Rectal smooth muscle tissue (tissue), 1 donor: ENCODE measurements at regions not wholly inside any gene's neighbourhood (a gene's known extent, or its start where the extent isn't known, plus 50 kb on each side); places are given as distances from the start of the nearest gene placed in this dataset.

ENCODE experiments used
- H3K27ac ChIP-seq: one replicate; pipeline ENCODE4 v1.7.0; 2013; ENCODE audit warnings: low read depth, low read length, inconsistent platforms
- H3K27me3 ChIP-seq: one replicate; pipeline ENCODE4 v1.7.0; 2013; ENCODE audit warnings: low read length; ENCODE audit not compliant: control insufficient read depth, insufficient read depth
- H3K36me3 ChIP-seq: one replicate; pipeline ENCODE4 v1.7.0; 2013; ENCODE audit warnings: low read length; ENCODE audit not compliant: control insufficient read depth, insufficient read depth
- H3K4me1 ChIP-seq: one replicate; pipeline ENCODE4 v1.7.0; 2013; ENCODE audit warnings: low read length; ENCODE audit not compliant: control insufficient read depth, insufficient read depth
- H3K4me3 ChIP-seq: one replicate; pipeline ENCODE4 v1.7.0; 2013; ENCODE audit warnings: low read length
- H3K9ac ChIP-seq: one replicate; pipeline ENCODE4 v1.7.0; 2013; ENCODE audit warnings: low read length

DNA sequence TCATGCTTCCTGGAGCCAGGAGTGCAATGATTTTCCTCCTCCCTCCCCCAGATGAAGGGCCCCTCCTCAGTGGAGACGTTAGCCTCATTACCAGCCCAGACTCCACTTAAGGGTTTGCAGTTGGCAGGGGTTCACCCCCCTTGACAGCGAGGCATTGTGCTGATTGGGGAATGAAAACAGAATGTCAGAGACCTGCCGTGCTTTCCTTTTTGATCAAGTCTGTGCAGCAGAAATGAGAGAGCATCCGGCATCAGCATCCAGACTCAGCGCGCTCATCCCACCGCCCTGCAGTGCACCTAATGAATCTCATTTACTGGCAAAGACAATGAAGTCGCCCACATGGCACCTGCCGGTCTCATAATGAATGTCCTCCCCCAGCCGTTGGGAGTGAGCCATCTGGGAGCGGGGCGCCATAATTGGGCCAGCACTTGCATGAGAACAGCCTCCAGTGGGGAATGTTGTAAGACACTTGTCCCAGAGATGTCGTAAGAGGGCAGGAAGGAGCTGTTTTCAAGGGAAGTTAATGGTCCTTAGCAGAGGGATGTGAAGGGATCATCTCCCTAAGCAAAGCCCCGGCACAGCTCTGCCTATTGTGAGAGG is 98.3 kb upstream of the UQCRFS1 start:
- no peaks in the 10 kb centered on the region for H3K36me3 ChIP-seq
- no peaks in the 10 kb centered on the region for H3K4me1 ChIP-seq
- H3K27ac ChIP-seq = no peak overlapping the region
- H3K9ac ChIP-seq = no peak overlapping the region
- H3K4me3 ChIP-seq = no peak overlapping the region
- H3K27me3 ChIP-seq = no peaks in the 10 kb centered on the region

DNA sequence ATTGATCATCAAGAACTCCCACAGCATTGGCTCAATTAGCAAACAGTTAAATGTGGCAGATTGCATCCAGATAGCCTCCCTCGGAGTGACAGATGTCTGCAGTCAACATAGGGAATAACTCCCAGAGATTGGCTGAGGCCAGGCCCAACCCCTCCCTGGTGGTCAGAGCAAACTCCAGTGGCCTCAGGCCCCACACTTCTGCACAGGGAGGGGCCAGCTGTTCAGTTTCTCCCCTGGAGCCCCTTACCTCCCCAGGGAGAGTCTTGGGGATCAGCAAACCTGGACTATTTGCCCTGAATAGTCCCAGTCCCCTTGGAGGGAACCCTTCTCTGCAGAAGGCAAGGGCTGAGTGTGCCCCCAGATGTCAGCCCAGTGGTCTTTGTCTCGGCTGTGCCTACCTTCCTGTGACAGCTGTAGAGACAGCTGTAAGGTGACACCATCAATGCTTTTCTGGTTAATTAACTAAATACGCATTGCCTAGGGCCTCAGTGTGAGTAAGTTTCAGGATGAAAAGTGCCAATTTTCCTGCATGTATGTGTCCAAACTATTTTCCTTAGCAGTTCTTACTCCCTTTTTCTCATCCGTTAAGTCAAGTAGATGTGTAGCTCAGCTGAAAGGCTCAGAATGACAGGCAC is 102.7 kb upstream of the UQCRFS1 start:
- H3K4me1 ChIP-seq = no peaks in the 10 kb centered on the region
- no peak overlapping the region for H3K27ac ChIP-seq
- H3K36me3 ChIP-seq = no peaks in the 10 kb centered on the region
- H3K27me3 ChIP-seq = no peaks in the 10 kb centered on the region
- H3K4me3 ChIP-seq = no peak overlapping the region
- no peak overlapping the region for H3K9ac ChIP-seq

DNA sequence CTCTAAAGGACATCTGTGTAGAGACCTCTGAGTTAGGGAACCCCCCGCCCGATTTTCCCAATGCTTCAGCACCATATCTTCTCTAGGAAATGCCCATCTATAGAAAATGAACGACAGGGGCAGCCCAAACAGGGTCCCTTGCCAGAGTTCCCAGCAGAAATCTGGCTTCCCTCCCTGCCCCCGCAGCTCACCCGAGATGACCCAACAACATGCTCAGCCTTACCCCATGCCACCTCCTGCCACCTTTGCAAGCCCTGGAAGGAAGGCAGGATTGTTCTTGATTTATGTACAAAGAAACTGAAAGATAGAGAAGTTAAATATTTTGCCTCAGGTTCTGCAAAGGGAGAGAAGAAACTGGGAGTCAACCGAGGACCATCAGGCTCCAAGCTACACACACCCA is 105.6 kb upstream of the UQCRFS1 start:
- no peak overlapping the region for H3K27ac ChIP-seq
- H3K4me3 ChIP-seq = no peak overlapping the region
- no peaks in the 10 kb centered on the region for H3K27me3 ChIP-seq
- no peaks in the 10 kb centered on the region for H3K4me1 ChIP-seq
- no peaks in the 10 kb centered on the region for H3K36me3 ChIP-seq
- no peak overlapping the region for H3K9ac ChIP-seq

DNA sequence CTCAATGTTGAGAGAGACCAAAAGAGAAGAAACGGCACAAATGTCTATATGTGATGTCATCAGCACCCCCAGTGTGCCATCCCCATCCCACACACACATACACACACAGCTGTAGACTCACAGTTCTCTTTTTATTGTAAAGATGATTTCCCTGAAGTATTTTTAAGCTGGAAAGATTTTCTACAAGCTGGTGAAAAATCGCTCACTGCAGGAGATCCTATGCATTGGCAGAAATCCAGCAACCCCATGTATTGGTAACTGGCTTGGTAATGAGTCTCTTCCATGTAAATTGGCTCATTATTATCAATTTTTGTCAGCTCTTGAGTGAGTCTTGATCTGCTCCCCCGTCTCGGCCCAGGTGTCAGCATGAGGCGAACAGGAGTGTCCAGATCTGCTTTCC is 107.1 kb upstream of the UQCRFS1 start:
- Histone ChIP-seq H3K9ac (no peak overlapping the region), H3K36me3 (no peaks in the 10 kb centered on the region), H3K27ac (no peak overlapping the region), H3K4me1 (no peaks in the 10 kb centered on the region), H3K4me3 (no peak overlapping the region), H3K27me3 (no peaks in the 10 kb centered on the region)

DNA sequence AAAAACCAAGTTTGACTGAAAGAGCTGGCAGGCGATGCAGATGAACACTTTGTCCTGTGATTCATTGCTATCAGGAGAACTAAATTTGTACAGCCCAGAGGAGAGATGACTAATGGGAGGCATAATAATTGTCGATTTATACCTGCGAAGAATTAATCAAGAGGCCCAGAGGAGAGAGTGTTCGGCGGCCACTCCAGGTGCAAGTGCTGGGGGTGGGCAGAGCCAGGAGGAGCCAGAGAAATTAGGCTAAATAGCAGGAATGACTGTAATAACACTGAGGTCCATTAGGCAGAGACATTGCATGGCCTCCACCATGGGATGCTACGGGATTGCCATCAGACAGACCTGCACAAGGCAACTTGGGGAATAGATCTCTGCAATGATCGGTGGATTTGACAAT is 107.7 kb upstream of the UQCRFS1 start:
- Histone ChIP-seq H3K27ac (no peak overlapping the region), H3K9ac (no peak overlapping the region), H3K27me3 (no peaks in the 10 kb centered on the region), H3K36me3 (no peaks in the 10 kb centered on the region), H3K4me3 (no peak overlapping the region), H3K4me1 (no peaks in the 10 kb centered on the region)

DNA sequence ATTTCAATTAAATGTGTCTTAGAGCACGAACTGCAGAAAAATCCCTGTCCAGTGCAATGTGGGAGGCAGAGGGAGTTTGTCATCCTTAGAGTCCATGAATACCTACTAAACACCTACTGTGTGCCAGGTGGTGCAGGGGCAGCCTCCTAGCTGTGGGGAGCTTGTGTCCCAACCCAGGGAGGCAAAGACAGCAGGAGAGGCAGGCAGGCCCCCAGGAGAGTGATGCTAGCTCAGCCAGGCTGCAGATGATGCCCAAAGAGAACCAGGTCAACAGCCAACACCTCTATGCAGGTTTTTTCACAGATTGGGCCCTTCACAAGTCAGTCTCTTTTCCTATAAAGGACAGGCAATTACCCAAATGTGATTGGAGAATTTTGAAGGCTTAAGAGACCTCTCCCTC is 108.2 kb upstream of the UQCRFS1 start:
- H3K4me1 ChIP-seq = no peaks in the 10 kb centered on the region
- no peaks in the 10 kb centered on the region for H3K36me3 ChIP-seq
- no peaks in the 10 kb centered on the region for H3K27me3 ChIP-seq
- H3K27ac ChIP-seq = no peak overlapping the region
- H3K9ac ChIP-seq = no peak overlapping the region
- no peak overlapping the region for H3K4me3 ChIP-seq

DNA sequence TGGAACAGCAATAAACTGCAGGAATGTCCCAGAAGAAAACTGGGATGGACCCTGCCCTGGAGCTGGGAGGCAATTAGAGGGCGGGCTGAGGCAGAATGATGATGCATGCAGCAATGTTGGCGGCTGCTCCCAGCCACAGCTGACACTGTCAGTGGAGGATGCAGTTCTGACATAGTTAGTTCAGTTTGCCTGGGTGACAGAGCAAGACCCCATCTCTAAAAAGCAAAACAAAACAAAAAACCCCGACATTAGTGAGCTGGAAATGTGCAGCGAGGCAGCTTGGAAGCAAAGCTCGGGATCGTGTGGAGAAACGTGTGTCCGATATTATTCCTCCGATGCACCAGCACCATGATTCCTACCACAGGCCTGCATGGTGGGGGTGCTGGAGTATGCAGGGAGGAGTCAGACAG is 110.1 kb upstream of the UQCRFS1 start:
- no peak overlapping the region for H3K27ac ChIP-seq
- H3K27me3 ChIP-seq = no peaks in the 10 kb centered on the region
- H3K9ac ChIP-seq = no peak overlapping the region
- H3K36me3 ChIP-seq = no peaks in the 10 kb centered on the region
- H3K4me1 ChIP-seq = no peaks in the 10 kb centered on the region
- H3K4me3 ChIP-seq = no peak overlapping the region

DNA sequence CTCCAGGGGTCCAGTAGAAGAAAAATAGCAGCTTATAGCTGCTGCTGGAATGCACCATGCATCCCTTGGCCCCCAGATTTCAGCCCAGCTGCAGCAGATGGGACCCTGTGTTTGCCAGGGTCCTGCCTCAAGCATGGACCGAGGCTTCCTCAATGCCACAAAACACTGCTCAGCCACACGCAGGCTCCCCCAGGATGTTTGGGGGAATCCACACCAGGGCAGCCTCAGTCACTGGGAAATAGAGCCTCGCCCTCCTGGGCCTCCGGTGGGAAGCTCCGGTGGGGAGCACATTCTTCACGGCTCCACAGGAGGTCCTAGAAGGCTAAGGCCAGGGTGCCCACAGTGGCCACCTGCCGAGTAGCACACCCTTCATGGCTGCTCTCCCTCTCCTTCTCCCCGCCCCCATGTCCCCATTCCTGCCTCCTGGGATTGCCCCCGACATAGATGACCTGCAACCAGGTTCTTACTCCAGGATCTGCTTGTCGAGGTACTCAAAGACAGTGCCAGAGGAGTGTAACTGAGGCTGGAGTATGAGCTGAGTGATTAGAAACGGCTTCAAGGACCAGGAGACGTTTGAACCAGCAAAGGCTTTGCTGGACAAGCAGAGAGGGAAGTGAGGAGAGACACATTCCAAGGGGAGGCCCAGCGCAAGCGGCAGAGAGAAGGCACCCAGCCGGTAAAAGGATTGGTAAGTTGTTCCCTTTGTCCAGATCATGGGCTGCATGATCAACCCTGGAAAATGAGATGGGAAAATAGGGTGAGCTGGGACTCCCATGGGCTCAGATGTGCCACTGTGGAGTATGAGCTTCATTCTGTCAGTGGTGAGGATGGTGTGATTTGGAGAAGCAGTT is 110.7 kb upstream of the UQCRFS1 start:
- Histone ChIP-seq H3K27ac (no peak overlapping the region), H3K27me3 (no peaks in the 10 kb centered on the region), H3K4me3 (no peak overlapping the region), H3K9ac (no peak overlapping the region), H3K4me1 (no peaks in the 10 kb centered on the region), H3K36me3 (no peaks in the 10 kb centered on the region)

DNA sequence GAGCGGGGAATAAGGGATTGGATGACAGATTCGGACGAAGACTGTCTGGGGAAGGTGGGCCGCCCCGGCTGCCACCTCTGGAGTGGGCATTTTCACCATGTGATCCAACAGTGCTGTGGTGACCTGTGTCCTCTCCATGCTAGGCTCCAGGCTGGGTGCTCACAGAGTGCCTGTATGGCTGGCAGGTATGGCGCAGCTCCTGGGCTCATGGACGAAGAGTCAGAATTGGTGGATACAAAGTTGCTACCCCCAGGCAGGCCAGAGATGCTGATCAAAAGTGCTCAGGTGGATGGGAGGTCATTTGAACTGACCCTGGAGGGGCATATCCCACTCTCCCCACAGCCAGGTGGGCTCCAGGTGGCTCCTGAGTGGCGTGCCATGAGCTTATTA is 111.3 kb upstream of the UQCRFS1 start:
- H3K9ac ChIP-seq = no peak overlapping the region
- H3K27me3 ChIP-seq = no peaks in the 10 kb centered on the region
- no peak overlapping the region for H3K4me3 ChIP-seq
- no peaks in the 10 kb centered on the region for H3K36me3 ChIP-seq
- H3K4me1 ChIP-seq = no peaks in the 10 kb centered on the region
- H3K27ac ChIP-seq = no peak overlapping the region

DNA sequence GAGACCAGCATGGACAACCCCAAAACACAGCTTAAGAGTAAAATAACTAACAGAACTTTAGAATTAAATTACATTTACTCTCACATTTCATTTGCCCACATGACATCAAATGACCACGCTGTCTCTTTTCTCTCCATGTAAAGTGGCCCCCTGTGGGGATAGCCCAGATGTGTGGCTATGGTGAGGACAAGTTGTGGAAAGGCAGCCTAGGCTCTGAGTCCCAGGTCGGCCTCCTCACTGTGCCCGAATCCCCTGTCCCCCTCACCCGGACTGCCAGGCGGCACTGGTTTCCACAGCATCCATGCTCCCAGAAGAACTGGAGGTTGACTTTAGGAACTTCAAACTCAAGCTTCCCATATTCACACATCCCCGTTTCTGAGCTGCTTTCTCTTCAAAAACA is 111.8 kb upstream of the UQCRFS1 start:
- no peak overlapping the region for H3K9ac ChIP-seq
- H3K36me3 ChIP-seq = no peaks in the 10 kb centered on the region
- no peaks in the 10 kb centered on the region for H3K27me3 ChIP-seq
- H3K27ac ChIP-seq = no peak overlapping the region
- H3K4me1 ChIP-seq = no peaks in the 10 kb centered on the region
- no peak overlapping the region for H3K4me3 ChIP-seq

DNA sequence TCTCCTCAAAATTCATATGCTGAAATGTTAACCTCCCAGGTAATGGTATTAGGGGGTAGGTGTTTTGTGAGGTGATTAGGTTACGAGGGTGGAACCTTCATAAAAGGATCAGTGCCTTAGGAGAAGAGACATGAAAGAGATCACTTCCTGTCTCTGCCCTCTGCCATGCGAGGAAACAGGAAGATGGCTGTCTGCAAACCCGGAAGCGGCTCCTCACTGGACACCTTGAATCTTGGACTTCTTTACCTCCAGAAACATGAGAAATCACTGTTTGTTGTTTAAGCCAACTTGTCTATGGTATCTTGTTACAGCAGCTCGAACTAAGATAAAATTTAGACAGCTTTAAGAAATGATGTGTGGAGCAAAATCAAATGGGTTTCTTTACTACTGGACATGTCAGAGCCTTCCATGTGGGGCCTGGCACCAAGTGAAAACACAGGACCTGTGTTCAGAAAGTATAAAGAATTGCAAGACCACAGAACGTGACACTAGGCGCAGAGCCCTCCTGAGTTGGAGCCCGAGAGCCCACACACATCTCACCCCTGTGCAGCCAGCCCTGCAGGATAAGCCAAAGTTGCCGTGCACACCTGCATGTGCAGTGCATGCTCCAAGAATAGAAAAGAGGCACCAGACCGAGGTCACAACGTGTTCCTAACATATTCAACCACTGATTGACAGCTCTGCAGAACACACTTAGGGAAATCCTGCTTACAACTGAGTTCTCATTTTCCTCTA is 112.5 kb upstream of the UQCRFS1 start:
- no peak overlapping the region for H3K9ac ChIP-seq
- H3K4me3 ChIP-seq = no peak overlapping the region
- no peaks in the 10 kb centered on the region for H3K4me1 ChIP-seq
- no peaks in the 10 kb centered on the region for H3K27me3 ChIP-seq
- no peaks in the 10 kb centered on the region for H3K36me3 ChIP-seq
- no peak overlapping the region for H3K27ac ChIP-seq

DNA sequence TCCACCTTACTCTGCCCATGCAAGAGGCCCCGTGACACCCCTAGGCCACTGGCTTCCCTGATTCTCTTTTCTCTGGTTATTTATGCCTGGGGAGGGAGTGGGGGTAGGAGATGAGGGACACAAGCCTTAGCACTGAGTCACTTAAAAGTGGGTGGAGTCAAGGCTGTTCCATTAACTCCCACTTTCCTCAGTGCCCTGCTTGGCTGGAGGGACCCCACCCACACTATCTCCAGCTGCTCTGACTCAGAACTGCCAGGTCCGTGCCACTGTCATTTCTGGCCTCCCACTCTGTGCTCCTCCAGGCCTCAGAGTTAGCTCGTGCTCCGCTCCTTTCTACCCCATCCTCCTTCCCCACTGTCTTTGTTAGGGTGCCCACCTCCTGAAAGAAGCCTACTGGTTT is 113.4 kb upstream of the UQCRFS1 start:
- no peaks in the 10 kb centered on the region for H3K27me3 ChIP-seq
- H3K4me3 ChIP-seq = no peak overlapping the region
- no peak overlapping the region for H3K9ac ChIP-seq
- no peaks in the 10 kb centered on the region for H3K36me3 ChIP-seq
- H3K4me1 ChIP-seq = no peaks in the 10 kb centered on the region
- no peak overlapping the region for H3K27ac ChIP-seq
